H1 (cell line): ENCODE measurements at regions not wholly inside any gene's neighbourhood (a gene's known extent, or its start where the extent isn't known, plus 50 kb on each side); places are given as distances from the start of the nearest gene placed in this dataset.

Experiments used
- CTCF ChIA-PET: fragments of 300-600 bp; sonication (Branson Sonifier 250); formaldehyde crosslinking; loops from one replicate; lab custom pipeline; 2021; ENCODE audit not compliant: partially characterized antibody; lab: Charles Lee
- POLR2A ChIA-PET: fragments of 300-600 bp; sonication (Branson Sonifier 250); formaldehyde crosslinking; loops from one replicate; lab custom pipeline; 2021; ENCODE audit warnings: inconsistent platforms; ENCODE audit not compliant: partially characterized antibody; lab: Charles Lee
- DNase-seq, 2 experiments: peaks; one replicate each; pipeline versions ENCODE4 v3.0.0 to v3.0.0-alpha.2; 2010 to 2022; ENCODE audit warnings: low spot score in 2 of 2, low read depth in 1 of 2, mixed read lengths in 1 of 2
- FAIRE-seq: peaks from 2 replicates; lab custom pipeline; 2011; peaks lifted over from hg19 to GRCh38; lab: Jason Lieb, UNC
- H2AFZ ChIP-seq: 2 replicates; pipeline ENCODE4 v1.8.1; 2012; ENCODE audit warnings: low read length, inconsistent platforms
- H2AK5ac ChIP-seq: 2 replicates; pipeline ENCODE4 v1.6.1; 2013; ENCODE audit warnings: low read depth, low read length
- H2BK120ac ChIP-seq: replicated peaks from 2 replicates; pipeline ENCODE3; 2013; ENCODE audit warnings: low read depth, low read length, inconsistent platforms
- H2BK12ac ChIP-seq: 2 replicates; pipeline ENCODE4 v1.6.1; 2013; ENCODE audit warnings: low read depth, low read length
- H2BK15ac ChIP-seq: 2 replicates; pipeline ENCODE4 v1.6.1; 2013; ENCODE audit warnings: low read length
- H2BK20ac ChIP-seq: 2 replicates; pipeline ENCODE4 v1.6.1; 2013; ENCODE audit warnings: low read length
- H2BK5ac ChIP-seq: 2 replicates; pipeline ENCODE4 v1.6.1; 2013; ENCODE audit warnings: low read depth, low read length
- H3K14ac ChIP-seq: 2 replicates; pipeline ENCODE4 v1.6.1; 2013; ENCODE audit warnings: inconsistent platforms; ENCODE audit not compliant: insufficient read length
- H3K18ac ChIP-seq: 2 replicates; pipeline ENCODE4 v1.6.1; 2013; ENCODE audit warnings: low read length; ENCODE audit errors: extremely low read depth
- H3K23ac ChIP-seq: 2 replicates; pipeline ENCODE4 v1.6.1; 2013; ENCODE audit warnings: inconsistent platforms; ENCODE audit not compliant: insufficient read length
- H3K23me2 ChIP-seq: 2 replicates; pipeline ENCODE4 v1.6.1; 2013; ENCODE audit warnings: low read depth, low read length
- H3K27ac ChIP-seq: 2 replicates; pipeline ENCODE4 v1.6.1; 2011; ENCODE audit warnings: low read depth, low read length, inconsistent platforms
- H3K27me3 ChIP-seq, 4 experiments: replicated peaks in 1 of 4; 1 replicate in 1 of 4; 2 replicates in 3 of 4; pipeline versions ENCODE4 v1.6.1 to v1.8.1; 2011 to 2013; ENCODE audit warnings: low read length in 3 of 4, mild to moderate bottlenecking in 3 of 4, inconsistent platforms in 2 of 4, mixed read lengths in 2 of 4, moderate library complexity in 1 of 4; ENCODE audit not compliant: control insufficient read depth in 3 of 4, insufficient read depth in 3 of 4; ENCODE audit errors: extremely low read depth in 1 of 4
- H3K36me3 ChIP-seq, 4 experiments: 2 replicates each; pipeline versions ENCODE4 v1.6.1 to v1.8.1; 2011 to 2013; ENCODE audit warnings: mild to moderate bottlenecking in 4 of 4, low read length in 3 of 4, moderate library complexity in 2 of 4, control low read depth in 1 of 4, inconsistent platforms in 1 of 4; ENCODE audit not compliant: insufficient read depth in 4 of 4, control insufficient read depth in 2 of 4
- H3K4ac ChIP-seq: replicated peaks from 2 replicates; pipeline ENCODE3; 2013; ENCODE audit warnings: low read length, low read depth, mixed read lengths, inconsistent platforms; ENCODE audit not compliant: insufficient read length
- H3K4me1 ChIP-seq, 4 experiments: replicated peaks in 1 of 4; 1 replicate in 1 of 4; 2 replicates in 3 of 4; pipeline versions ENCODE4 v1.6.1 to v1.8.1; 2011 to 2013; ENCODE audit warnings: low read length in 3 of 4, inconsistent platforms in 2 of 4, mixed read lengths in 1 of 4; ENCODE audit not compliant: insufficient read depth in 4 of 4, control insufficient read depth in 3 of 4
- H3K4me2 ChIP-seq, 2 experiments: 2 replicates each; pipeline versions ENCODE4 v1.6.1 to v1.8.1; 2011 to 2013; ENCODE audit warnings: low read depth in 2 of 2, low read length in 2 of 2, control low read depth in 1 of 2, inconsistent platforms in 1 of 2, mild to moderate bottlenecking in 1 of 2; ENCODE audit not compliant: insufficient read depth in 1 of 2
- H3K4me3 ChIP-seq, 4 experiments: fragments of 200-600, 300-600 bp in 1 of 4; sonication (generic), shearing (Covaris generic), sonication (Bioruptor Twin) in 1 of 4; 2 replicates each; pipeline versions ENCODE4 v1.5.1 to v1.8.1; 2011 to 2016; ENCODE audit warnings: low read length in 4 of 4, low read depth in 3 of 4, control low read depth in 2 of 4, inconsistent platforms in 2 of 4, mild to moderate bottlenecking in 2 of 4, mixed read lengths in 1 of 4, moderate library complexity in 1 of 4; ENCODE audit not compliant: insufficient read depth in 2 of 4; ENCODE audit errors: extremely low read depth in 1 of 4
- H3K56ac ChIP-seq: replicated peaks from 2 replicates; pipeline ENCODE3; 2013; ENCODE audit warnings: low read depth, mild to moderate bottlenecking, mixed read lengths, low read length, inconsistent platforms; ENCODE audit not compliant: insufficient read length
- H3K79me1 ChIP-seq: 2 replicates; pipeline ENCODE4 v1.6.1; 2013; ENCODE audit warnings: low read depth, low read length, control low read depth
- H3K79me2 ChIP-seq, 2 experiments: 2 replicates each; pipeline versions ENCODE4 v1.6.1 to v1.8.1; 2012 to 2013; ENCODE audit warnings: low read length in 2 of 2, mild to moderate bottlenecking in 2 of 2, inconsistent platforms in 1 of 2; ENCODE audit not compliant: insufficient read depth in 2 of 2, control insufficient read depth in 1 of 2
- H3K9ac ChIP-seq, 4 experiments: replicated peaks in 1 of 4; 1 replicate in 1 of 4; 2 replicates in 3 of 4; pipeline versions ENCODE4 v1.6.1 to v1.8.1; 2011 to 2013; ENCODE audit warnings: low read depth in 3 of 4, low read length in 3 of 4, control low read depth in 2 of 4, mild to moderate bottlenecking in 2 of 4, moderate library complexity in 2 of 4, inconsistent platforms in 1 of 4; ENCODE audit errors: extremely low read depth in 1 of 4
- H3K9me3 ChIP-seq, 2 experiments: 2 replicates each; pipeline versions ENCODE4 v1.6.1 to v1.8.1; 2012 to 2013; ENCODE audit warnings: mild to moderate bottlenecking in 2 of 2, moderate library complexity in 2 of 2, control low read depth in 1 of 2, inconsistent platforms in 1 of 2, low read depth in 1 of 2, low read length in 1 of 2, mixed read lengths in 1 of 2; ENCODE audit not compliant: insufficient read depth in 2 of 2
- H4K20me1 ChIP-seq, 2 experiments: replicated peaks in 1 of 2; 2 replicates each; pipeline versions ENCODE3 to v1.8.1; 2011 to 2013; ENCODE audit warnings: inconsistent platforms in 2 of 2, low read length in 2 of 2, mild to moderate bottlenecking in 1 of 2; ENCODE audit not compliant: insufficient read depth in 2 of 2, control insufficient read depth in 1 of 2
- H4K5ac ChIP-seq: 2 replicates; pipeline ENCODE4 v1.6.1; 2013; ENCODE audit warnings: low read length, low read depth, mixed read lengths, inconsistent platforms; ENCODE audit not compliant: insufficient read length
- H4K8ac ChIP-seq: 2 replicates; pipeline ENCODE4 v1.8.0; 2013; ENCODE audit warnings: mild to moderate bottlenecking, moderate library complexity, low read length, inconsistent platforms; ENCODE audit not compliant: insufficient read depth; ENCODE audit errors: extremely low read depth
- H4K91ac ChIP-seq: replicated peaks from 2 replicates; pipeline ENCODE3; 2013; ENCODE audit warnings: low read length, mixed read lengths, inconsistent platforms; ENCODE audit not compliant: insufficient read length
- HDAC6 ChIP-seq: IDR thresholded peaks from one replicate; pipeline ENCODE4 v1.7.1; 2012; ENCODE audit warnings: low read depth, mild to moderate bottlenecking, inconsistent platforms, low read length, moderate library complexity
- WGBS, 2 experiments: shearing (Covaris generic) in 1 of 2; methylation state at CpG; one replicate each; pipeline versions ENCODE4 v1.1.6 to v1.1.7; 2013 to 2015; ENCODE audit warnings: low lambda C conversion rate in 2 of 2, mixed read lengths in 2 of 2, inconsistent platforms in 1 of 2, low coverage in 1 of 2, missing lambda C conversion rate in 1 of 2; ENCODE audit not compliant: insufficient replicate concordance in 2 of 2, insufficient coverage in 1 of 2, insufficient read length in 1 of 2; ENCODE audit errors: extremely low coverage in 1 of 2, missing lambda C conversion rate in 1 of 2; 5-methylcytosine and 5-hydroxymethylcytosine counted together
- TF ChIP-seq, protein P1 (sequence below), 3 experiments: IDR thresholded peaks; 1 replicate in 2 of 3; 2 replicates in 1 of 3; pipeline versions ENCODE4 v1.5.1 to v1.6.1; 2011; ENCODE audit warnings: low read length in 3 of 3, mild to moderate bottlenecking in 3 of 3, inconsistent platforms in 2 of 3, low read depth in 1 of 3, moderate library complexity in 1 of 3; ENCODE audit not compliant: insufficient read depth in 1 of 3; ENCODE audit errors: control extremely low read depth in 1 of 3

DNA sequence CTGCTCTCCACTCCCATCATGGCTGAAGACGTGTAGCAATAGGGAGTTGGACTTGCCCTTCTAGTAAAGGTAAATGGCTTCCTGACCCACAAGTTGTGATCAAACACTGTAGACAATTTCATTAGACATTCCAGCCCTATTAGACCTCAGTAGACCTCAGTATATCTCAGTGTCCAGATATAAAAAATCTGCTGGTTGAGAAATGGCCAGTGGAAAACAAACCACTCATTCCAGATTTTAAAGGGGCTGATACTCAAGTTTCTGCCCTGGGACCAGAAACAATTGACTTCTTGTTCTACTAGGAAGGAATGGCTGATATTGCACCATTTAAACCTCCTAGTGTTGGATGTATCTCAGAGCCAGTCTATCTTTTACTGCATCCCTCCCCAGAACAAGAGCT is 613.2 kb downstream of the PDCD6IP start:
- Histone ChIP-seq H3K23me2 (no peaks in the 10 kb centered on the region; the same call in 1 of the 2 replicates), H2BK120ac (no peak overlapping the region), H3K79me1 (no peaks in the 10 kb centered on the region), H2BK20ac (no peak overlapping the region), H3K9me3 (no peaks in the 10 kb centered on the region), H3K27me3 (no peaks in the 10 kb centered on the region), H2AFZ (no peak overlapping the region), H3K23ac (no peak overlapping the region), H3K4me1 (peaks cover 0 to 2% (median under 1%) of the 10 kb centered on the region in 4 experiments; a peak in 1 of 7 replicates), H2BK15ac (no peak overlapping the region), H3K79me2 (no peaks in the 10 kb centered on the region), H4K20me1 (no peaks in the 10 kb centered on the region), H4K8ac (no peak overlapping the region), H3K27ac (no peak overlapping the region), H4K5ac (no peak overlapping the region), H3K36me3 (no peaks in the 10 kb centered on the region), H2BK12ac (no peak overlapping the region), H3K18ac (no peak overlapping the region), H3K9ac (no peak overlapping the region), H2AK5ac (no peak overlapping the region), H3K4me2 (no peak overlapping the region), H3K56ac (no peak overlapping the region), H3K4me3 (no peak overlapping the region), H4K91ac (no peak overlapping the region), H3K14ac (no peak overlapping the region), H3K4ac (no peak overlapping the region), H2BK5ac (no peak overlapping the region)
- POLR2A ChIA-PET = no interaction called here
- CTCF ChIA-PET = no interaction called here
- no peak for FAIRE-seq
- DNase-seq = no peak
- WGBS, 2 experiments = 94% methylated on average over 1 of the region's 1 CpG; no CpG with 5 or more reads in 1 of the 2 experiments
- no peak for TF ChIP-seq HDAC6
- TF ChIP-seq, protein P1, sequence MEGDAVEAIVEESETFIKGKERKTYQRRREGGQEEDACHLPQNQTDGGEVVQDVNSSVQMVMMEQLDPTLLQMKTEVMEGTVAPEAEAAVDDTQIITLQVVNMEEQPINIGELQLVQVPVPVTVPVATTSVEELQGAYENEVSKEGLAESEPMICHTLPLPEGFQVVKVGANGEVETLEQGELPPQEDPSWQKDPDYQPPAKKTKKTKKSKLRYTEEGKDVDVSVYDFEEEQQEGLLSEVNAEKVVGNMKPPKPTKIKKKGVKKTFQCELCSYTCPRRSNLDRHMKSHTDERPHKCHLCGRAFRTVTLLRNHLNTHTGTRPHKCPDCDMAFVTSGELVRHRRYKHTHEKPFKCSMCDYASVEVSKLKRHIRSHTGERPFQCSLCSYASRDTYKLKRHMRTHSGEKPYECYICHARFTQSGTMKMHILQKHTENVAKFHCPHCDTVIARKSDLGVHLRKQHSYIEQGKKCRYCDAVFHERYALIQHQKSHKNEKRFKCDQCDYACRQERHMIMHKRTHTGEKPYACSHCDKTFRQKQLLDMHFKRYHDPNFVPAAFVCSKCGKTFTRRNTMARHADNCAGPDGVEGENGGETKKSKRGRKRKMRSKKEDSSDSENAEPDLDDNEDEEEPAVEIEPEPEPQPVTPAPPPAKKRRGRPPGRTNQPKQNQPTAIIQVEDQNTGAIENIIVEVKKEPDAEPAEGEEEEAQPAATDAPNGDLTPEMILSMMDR (IDR thresholded peaks at IDR 0.05; ENCODE audit: control extremely low read depth in 1 of 3, insufficient read depth in 1 of 3, low read depth in 1 of 3, low read length in 3 of 3) = no peak
